ENCODE measurements at regions not wholly inside any gene's neighbourhood (a gene's known extent, or its start where the extent isn't known, plus 50 kb on each side); places are given as distances from the start of the nearest gene placed in this dataset.

DNA sequence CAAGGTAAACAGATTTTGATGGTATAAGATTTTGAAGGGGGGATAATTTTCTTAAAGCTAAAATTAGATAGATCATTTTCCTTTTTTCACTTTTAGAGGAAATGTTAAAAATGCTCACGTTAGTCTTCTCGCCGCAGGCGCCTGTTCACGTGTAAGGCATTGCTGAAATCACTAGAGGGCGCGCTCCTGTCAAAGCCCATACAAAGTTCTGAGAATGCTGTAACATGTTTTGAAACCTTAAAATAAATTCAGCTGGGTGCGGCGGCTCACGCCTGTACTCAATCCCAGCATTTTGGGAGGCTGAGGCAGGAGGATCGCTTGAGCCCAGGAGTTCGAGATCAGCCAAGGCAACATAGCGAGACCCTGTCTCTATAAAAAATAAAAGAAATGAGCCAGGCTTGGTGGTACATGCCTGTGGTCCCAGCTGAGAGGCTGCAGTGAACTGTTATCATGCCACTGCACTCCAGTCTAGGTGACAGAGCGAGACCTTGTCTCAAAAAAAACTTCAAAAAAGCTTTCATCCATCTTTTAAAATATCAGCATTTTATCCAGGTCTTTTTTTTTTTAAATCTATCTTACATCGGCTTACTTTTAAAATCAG is 138.0 kb downstream of the RBMX2 start:
- no peak for TF ChIP-seq POLR2AphosphoS5 (IDR thresholded peaks at IDR 0.05)
- TF ChIP-seq, protein P1, sequence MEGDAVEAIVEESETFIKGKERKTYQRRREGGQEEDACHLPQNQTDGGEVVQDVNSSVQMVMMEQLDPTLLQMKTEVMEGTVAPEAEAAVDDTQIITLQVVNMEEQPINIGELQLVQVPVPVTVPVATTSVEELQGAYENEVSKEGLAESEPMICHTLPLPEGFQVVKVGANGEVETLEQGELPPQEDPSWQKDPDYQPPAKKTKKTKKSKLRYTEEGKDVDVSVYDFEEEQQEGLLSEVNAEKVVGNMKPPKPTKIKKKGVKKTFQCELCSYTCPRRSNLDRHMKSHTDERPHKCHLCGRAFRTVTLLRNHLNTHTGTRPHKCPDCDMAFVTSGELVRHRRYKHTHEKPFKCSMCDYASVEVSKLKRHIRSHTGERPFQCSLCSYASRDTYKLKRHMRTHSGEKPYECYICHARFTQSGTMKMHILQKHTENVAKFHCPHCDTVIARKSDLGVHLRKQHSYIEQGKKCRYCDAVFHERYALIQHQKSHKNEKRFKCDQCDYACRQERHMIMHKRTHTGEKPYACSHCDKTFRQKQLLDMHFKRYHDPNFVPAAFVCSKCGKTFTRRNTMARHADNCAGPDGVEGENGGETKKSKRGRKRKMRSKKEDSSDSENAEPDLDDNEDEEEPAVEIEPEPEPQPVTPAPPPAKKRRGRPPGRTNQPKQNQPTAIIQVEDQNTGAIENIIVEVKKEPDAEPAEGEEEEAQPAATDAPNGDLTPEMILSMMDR (IDR thresholded peaks at IDR 0.05 in 8 of 11, conservative IDR thresholded peaks at IDR 0.05 in 3 of 11), result peak in 9 of 11 experiments; percentile 30 to 72 (median 58)

Data from spleen (tissue), 7 donors.